ENCODE measurements at regions not wholly inside any gene's neighbourhood (a gene's known extent, or its start where the extent isn't known, plus 50 kb on each side); places are given as distances from the start of the nearest gene placed in this dataset.

DNA sequence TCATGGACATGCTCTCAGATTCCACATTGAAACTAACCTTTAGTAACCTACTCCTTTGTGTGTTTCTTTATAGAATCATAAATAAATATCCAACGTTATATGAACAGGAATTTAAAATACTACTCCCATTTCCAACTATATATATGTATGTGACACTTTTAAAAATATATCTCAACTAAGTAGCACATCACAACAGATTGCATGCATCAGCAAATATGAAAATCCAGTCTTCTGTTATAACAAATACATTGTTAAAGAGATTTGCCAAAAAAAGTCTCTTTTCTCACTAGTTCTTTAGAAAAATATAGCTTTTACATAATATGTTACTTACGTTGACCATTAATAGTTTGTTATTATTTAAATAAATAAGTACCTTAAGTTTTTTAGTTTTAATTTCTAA, 1608.6 kb upstream of the RAG2 start:
- no peak for DNase-seq (ENCODE audit: low read depth in 1 of 2, low spot score in 1 of 2)
- Histone ChIP-seq H3K27ac (replicated peaks) (no peak overlapping the region), H3K4me3 (replicated peaks; ENCODE audit: insufficient read depth, low read length) (no peak overlapping the region), H3K27me3 (ENCODE audit: insufficient read depth, poor library complexity, severe bottlenecking) (no peaks in the 10 kb centered on the region)
- TF ChIP-seq, protein P1, sequence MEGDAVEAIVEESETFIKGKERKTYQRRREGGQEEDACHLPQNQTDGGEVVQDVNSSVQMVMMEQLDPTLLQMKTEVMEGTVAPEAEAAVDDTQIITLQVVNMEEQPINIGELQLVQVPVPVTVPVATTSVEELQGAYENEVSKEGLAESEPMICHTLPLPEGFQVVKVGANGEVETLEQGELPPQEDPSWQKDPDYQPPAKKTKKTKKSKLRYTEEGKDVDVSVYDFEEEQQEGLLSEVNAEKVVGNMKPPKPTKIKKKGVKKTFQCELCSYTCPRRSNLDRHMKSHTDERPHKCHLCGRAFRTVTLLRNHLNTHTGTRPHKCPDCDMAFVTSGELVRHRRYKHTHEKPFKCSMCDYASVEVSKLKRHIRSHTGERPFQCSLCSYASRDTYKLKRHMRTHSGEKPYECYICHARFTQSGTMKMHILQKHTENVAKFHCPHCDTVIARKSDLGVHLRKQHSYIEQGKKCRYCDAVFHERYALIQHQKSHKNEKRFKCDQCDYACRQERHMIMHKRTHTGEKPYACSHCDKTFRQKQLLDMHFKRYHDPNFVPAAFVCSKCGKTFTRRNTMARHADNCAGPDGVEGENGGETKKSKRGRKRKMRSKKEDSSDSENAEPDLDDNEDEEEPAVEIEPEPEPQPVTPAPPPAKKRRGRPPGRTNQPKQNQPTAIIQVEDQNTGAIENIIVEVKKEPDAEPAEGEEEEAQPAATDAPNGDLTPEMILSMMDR (IDR thresholded peaks at IDR 0.05; ENCODE audit: insufficient read depth, low read length) = no peak
- TF ChIP-seq, protein P2, sequence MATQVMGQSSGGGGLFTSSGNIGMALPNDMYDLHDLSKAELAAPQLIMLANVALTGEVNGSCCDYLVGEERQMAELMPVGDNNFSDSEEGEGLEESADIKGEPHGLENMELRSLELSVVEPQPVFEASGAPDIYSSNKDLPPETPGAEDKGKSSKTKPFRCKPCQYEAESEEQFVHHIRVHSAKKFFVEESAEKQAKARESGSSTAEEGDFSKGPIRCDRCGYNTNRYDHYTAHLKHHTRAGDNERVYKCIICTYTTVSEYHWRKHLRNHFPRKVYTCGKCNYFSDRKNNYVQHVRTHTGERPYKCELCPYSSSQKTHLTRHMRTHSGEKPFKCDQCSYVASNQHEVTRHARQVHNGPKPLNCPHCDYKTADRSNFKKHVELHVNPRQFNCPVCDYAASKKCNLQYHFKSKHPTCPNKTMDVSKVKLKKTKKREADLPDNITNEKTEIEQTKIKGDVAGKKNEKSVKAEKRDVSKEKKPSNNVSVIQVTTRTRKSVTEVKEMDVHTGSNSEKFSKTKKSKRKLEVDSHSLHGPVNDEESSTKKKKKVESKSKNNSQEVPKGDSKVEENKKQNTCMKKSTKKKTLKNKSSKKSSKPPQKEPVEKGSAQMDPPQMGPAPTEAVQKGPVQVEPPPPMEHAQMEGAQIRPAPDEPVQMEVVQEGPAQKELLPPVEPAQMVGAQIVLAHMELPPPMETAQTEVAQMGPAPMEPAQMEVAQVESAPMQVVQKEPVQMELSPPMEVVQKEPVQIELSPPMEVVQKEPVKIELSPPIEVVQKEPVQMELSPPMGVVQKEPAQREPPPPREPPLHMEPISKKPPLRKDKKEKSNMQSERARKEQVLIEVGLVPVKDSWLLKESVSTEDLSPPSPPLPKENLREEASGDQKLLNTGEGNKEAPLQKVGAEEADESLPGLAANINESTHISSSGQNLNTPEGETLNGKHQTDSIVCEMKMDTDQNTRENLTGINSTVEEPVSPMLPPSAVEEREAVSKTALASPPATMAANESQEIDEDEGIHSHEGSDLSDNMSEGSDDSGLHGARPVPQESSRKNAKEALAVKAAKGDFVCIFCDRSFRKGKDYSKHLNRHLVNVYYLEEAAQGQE (IDR thresholded peaks at IDR 0.05; ENCODE audit: insufficient replicate concordance, low read depth) = no peak
- TF ChIP-seq POLR2AphosphoS5 (IDR thresholded peaks at IDR 0.05; ENCODE audit: low read depth) (no peak), GABPA (IDR thresholded peaks at IDR 0.05; ENCODE audit: low read depth) (no peak), SPI1 (IDR thresholded peaks at IDR 0.05; ENCODE audit: borderline replicate concordance, low read depth) (no peak)

DNA sequence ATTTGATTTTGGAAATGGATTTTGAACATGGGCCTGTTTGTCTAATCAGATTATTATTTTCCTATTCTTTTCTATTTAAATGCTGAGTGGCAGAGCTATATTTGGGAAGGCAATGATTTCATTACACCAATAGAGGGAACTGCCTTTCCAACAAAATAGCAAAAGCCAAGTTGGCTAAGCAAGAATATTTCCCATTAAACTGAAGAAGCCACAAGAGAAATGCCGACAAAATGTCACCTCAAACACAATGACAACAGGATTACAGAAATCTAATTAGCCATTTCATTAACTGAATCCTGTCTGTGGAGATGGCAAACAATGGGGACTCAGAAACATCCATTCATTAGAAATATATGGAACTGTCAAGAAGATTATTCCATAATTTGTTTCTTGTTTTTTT, 1593.1 kb upstream of the RAG2 start:
- DNase-seq (ENCODE audit: low read depth in 1 of 2, low spot score in 1 of 2) = no peak
- Histone ChIP-seq H3K4me3 (replicated peaks; ENCODE audit: insufficient read depth, low read length) (no peak overlapping the region), H3K27me3 (ENCODE audit: insufficient read depth, poor library complexity, severe bottlenecking) (no peaks in the 10 kb centered on the region), H3K27ac (replicated peaks) (no peak overlapping the region)
- TF ChIP-seq, protein P2 (IDR thresholded peaks at IDR 0.05; ENCODE audit: insufficient replicate concordance, low read depth) = no peak
- TF ChIP-seq POLR2AphosphoS5 (IDR thresholded peaks at IDR 0.05; ENCODE audit: low read depth) (no peak), SPI1 (IDR thresholded peaks at IDR 0.05; ENCODE audit: borderline replicate concordance, low read depth) (no peak), GABPA (IDR thresholded peaks at IDR 0.05; ENCODE audit: low read depth) (no peak)
- TF ChIP-seq, protein P1 (IDR thresholded peaks at IDR 0.05; ENCODE audit: insufficient read depth, low read length) = no peak

DNA sequence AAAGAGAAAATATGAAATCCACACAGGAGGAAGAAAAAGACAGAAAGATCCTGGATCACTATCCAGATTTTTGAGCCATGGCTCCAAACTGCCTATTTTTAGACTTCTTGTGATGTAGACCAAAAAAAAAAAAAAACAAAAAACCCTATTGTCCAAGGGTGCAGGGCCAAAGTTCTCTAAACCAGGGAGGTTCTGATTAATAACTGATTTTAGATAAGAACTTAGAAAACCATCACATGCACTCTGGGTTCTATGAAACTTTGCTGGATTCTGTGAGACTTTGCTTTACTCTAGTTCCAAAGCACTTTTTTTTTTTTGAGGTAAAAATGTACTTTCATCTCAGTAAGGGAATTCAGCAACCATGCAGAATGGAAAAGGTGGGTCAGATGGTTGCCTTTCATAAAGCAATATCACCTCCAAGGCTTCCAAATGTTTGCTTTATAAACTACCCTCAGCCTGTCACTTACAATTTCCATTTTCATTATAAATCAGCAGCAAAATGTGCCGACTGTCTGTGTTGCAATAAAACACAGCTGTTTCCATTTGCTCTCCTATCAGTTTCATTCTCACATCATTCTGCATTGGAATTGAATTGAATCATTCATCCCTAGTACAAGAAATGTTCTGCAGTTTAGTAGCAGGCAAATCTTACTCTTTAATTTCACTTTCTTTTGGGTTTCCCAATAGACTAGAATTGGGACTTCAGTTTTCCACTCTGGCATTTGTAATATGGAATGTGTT, 1584.3 kb upstream of the RAG2 start:
- Histone ChIP-seq H3K4me3 (replicated peaks; ENCODE audit: insufficient read depth, low read length) (no peak overlapping the region), H3K27me3 (ENCODE audit: insufficient read depth, poor library complexity, severe bottlenecking) (no peaks in the 10 kb centered on the region), H3K27ac (replicated peaks) (no peak overlapping the region)
- TF ChIP-seq, protein P1 (IDR thresholded peaks at IDR 0.05; ENCODE audit: insufficient read depth, low read length) = no peak
- TF ChIP-seq, protein P2 (IDR thresholded peaks at IDR 0.05; ENCODE audit: insufficient replicate concordance, low read depth) = no peak
- TF ChIP-seq SPI1 (IDR thresholded peaks at IDR 0.05; ENCODE audit: borderline replicate concordance, low read depth) = no peak
- TF ChIP-seq GABPA (IDR thresholded peaks at IDR 0.05; ENCODE audit: low read depth) = no peak
- no peak for TF ChIP-seq POLR2AphosphoS5 (IDR thresholded peaks at IDR 0.05; ENCODE audit: low read depth)
- no peak for DNase-seq (ENCODE audit: low read depth in 1 of 2, low spot score in 1 of 2)

Data from HL-60 (cell line).